MM.1S (cell line): ENCODE measurements at regions not wholly inside any gene's neighbourhood (a gene's known extent, or its start where the extent isn't known, plus 50 kb on each side); places are given as distances from the start of the nearest gene placed in this dataset.

Experiments used
- DNase-seq: peaks from one replicate; pipeline ENCODE4 v3.0.0-alpha.2; 2015
- H2AFZ ChIP-seq: fragments of 300-600 bp; sonication (generic); 2 replicates; pipeline ENCODE4 v1.6.0; 2016; ENCODE audit warnings: antibody characterized with exemption, low read length
- H3F3A ChIP-seq: fragments of 300-600 bp; sonication (generic); 2 replicates; pipeline ENCODE4 v1.6.1; 2016; ENCODE audit warnings: mild to moderate bottlenecking, antibody characterized with exemption, low read length, moderate library complexity, mixed read lengths; ENCODE audit not compliant: insufficient read depth
- H3K27ac ChIP-seq: fragments of 300-600 bp; sonication (generic); 2 replicates; pipeline ENCODE4 v1.5.1; 2016; ENCODE audit warnings: mild to moderate bottlenecking, low read length
- H3K27me3 ChIP-seq: fragments of 300-600 bp; sonication (generic); replicated peaks from 2 replicates; pipeline ENCODE4 v1.6.0; 2016; ENCODE audit warnings: low read length; ENCODE audit not compliant: insufficient read depth
- H3K36me3 ChIP-seq: fragments of 300-600 bp; sonication (generic); replicated peaks from 2 replicates; pipeline ENCODE4 v1.6.1; 2016; ENCODE audit warnings: mild to moderate bottlenecking, low read length, mixed read lengths; ENCODE audit not compliant: insufficient read depth
- H3K4me1 ChIP-seq: fragments of 300-600 bp; sonication (generic); 2 replicates; pipeline ENCODE4 v1.6.1; 2016; ENCODE audit warnings: low read length, mixed read lengths
- H3K4me2 ChIP-seq: fragments of 300-600 bp; sonication (generic); 2 replicates; pipeline ENCODE4 v1.6.0; 2016; ENCODE audit warnings: low read depth, low read length
- H3K4me3 ChIP-seq: fragments of 300-600 bp; sonication (generic); 2 replicates; pipeline ENCODE4 v1.5.1; 2016; ENCODE audit warnings: low read length, mixed read lengths
- H3K79me2 ChIP-seq: fragments of 300-600 bp; sonication (generic); 2 replicates; pipeline ENCODE4 v1.6.1; 2016; ENCODE audit warnings: mixed run types, low read length, mixed read lengths
- H3K9ac ChIP-seq: fragments of 300-600 bp; sonication (generic); 2 replicates; pipeline ENCODE4 v1.6.1; 2016; ENCODE audit warnings: low read length, mixed read lengths
- H3K9me2 ChIP-seq: fragments of 300-600 bp; sonication (generic); replicated peaks from 2 replicates; pipeline ENCODE4 v1.6.1; 2016; ENCODE audit warnings: mild to moderate bottlenecking, low read length, mixed read lengths; ENCODE audit not compliant: insufficient read depth
- H3K9me3 ChIP-seq: fragments of 300-600 bp; sonication (generic); replicated peaks from 2 replicates; pipeline ENCODE4 v1.6.1; 2016; ENCODE audit warnings: mild to moderate bottlenecking, low read length, mixed read lengths; ENCODE audit not compliant: insufficient read depth
- H4K20me1 ChIP-seq: fragments of 300-600 bp; sonication (generic); 2 replicates; pipeline ENCODE4 v1.6.1; 2016; ENCODE audit warnings: mild to moderate bottlenecking, low read length, moderate library complexity, mixed read lengths; ENCODE audit not compliant: insufficient read depth
- CTCF ChIP-seq: fragments of 300-600 bp; sonication (generic); IDR thresholded peaks from 2 replicates; pipeline ENCODE4 v1.5.1; 2016; ENCODE audit warnings: antibody characterized with exemption, low read length, mixed read lengths
- EZH2 ChIP-seq: fragments of 300-600 bp; sonication (generic); optimal IDR thresholded peaks from 2 replicates; pipeline ENCODE3; 2017; ENCODE audit warnings: low read depth, mild to moderate bottlenecking, antibody characterized with exemption, low read length, mixed read lengths
- EZH2phosphoT487 ChIP-seq: fragments of 300-600 bp; sonication (generic); IDR thresholded peaks from 2 replicates; pipeline ENCODE4 v1.6.1; 2018; ENCODE audit warnings: antibody characterized with exemption, low read length

GRCh38 chr5:67494186-67494855 is 297.7 kb upstream of the CD180 start:
- Histone ChIP-seq H3F3A (no peaks in the 10 kb centered on the region), H3K9me2 (no peaks in the 10 kb centered on the region), H3K4me3 (no peak overlapping the region), H3K79me2 (no peaks in the 10 kb centered on the region), H3K27me3 (no peaks in the 10 kb centered on the region), H3K4me1 (no peaks in the 10 kb centered on the region), H4K20me1 (no peaks in the 10 kb centered on the region), H3K27ac (no peak overlapping the region), H3K36me3 (no peaks in the 10 kb centered on the region), H3K9ac (no peak overlapping the region), H2AFZ (no peak overlapping the region), H3K9me3 (no peaks in the 10 kb centered on the region), H3K4me2 (no peak overlapping the region)
- TF ChIP-seq EZH2phosphoT487 = no peak
- TF ChIP-seq CTCF = no peak
- TF ChIP-seq EZH2 = no peak
- DNase-seq = no peak

GRCh38 chr5:67493676-67494075 is 297.1 kb upstream of the CD180 start:
- Histone ChIP-seq H3K9ac (no peak overlapping the region), H3K4me3 (no peak overlapping the region), H3K9me2 (no peaks in the 10 kb centered on the region), H3K36me3 (no peaks in the 10 kb centered on the region), H3K27ac (no peak overlapping the region), H3K4me2 (no peak overlapping the region), H3K9me3 (no peaks in the 10 kb centered on the region), H3F3A (no peaks in the 10 kb centered on the region), H3K79me2 (no peaks in the 10 kb centered on the region), H2AFZ (no peak overlapping the region), H3K27me3 (no peaks in the 10 kb centered on the region), H3K4me1 (no peaks in the 10 kb centered on the region), H4K20me1 (no peaks in the 10 kb centered on the region)
- TF ChIP-seq EZH2 (no peak), EZH2phosphoT487 (no peak), CTCF (no peak)
- DNase-seq = no peak

- Histone ChIP-seq H3F3A (no peaks in the 10 kb centered on the region), H3K9me3 (no peaks in the 10 kb centered on the region), H3K36me3 (no peaks in the 10 kb centered on the region), H4K20me1 (no peaks in the 10 kb centered on the region), H3K27me3 (no peaks in the 10 kb centered on the region), H3K4me1 (no peaks in the 10 kb centered on the region), H2AFZ (no peak overlapping the region), H3K9ac (no peak overlapping the region), H3K79me2 (no peaks in the 10 kb centered on the region), H3K4me2 (no peak overlapping the region), H3K9me2 (no peaks in the 10 kb centered on the region), H3K27ac (no peak overlapping the region), H3K4me3 (no peak overlapping the region)
- no peak for DNase-seq
- TF ChIP-seq CTCF (no peak), EZH2 (no peak), EZH2phosphoT487 (no peak)
These were observed 294.1 kb upstream of the CD180 start for GRCh38 chr5:67490543-67491321.
